ENCODE measurements at regions not wholly inside any gene's neighbourhood (a gene's known extent, or its start where the extent isn't known, plus 50 kb on each side); places are given as distances from the start of the nearest gene placed in this dataset.
"Not testable (repeated sequence)": the region's sequence is repeated elsewhere in the genome, so short reads cannot be mapped to it uniquely, and the experiment has no call there.

- Histone ChIP-seq H3K27ac (ENCODE audit: low read depth, low read length) (no peak overlapping the region), H3K9ac (ENCODE audit: low read depth, low read length) (no peak overlapping the region), H3K9me3 (ENCODE audit: insufficient read depth, low read depth, low read length) (no peaks in the 10 kb centered on the region), H3K4me1 (ENCODE audit: insufficient read depth, low read length) (no peaks in the 10 kb centered on the region), H3K27me3 (ENCODE audit: insufficient read depth, low read length) (no peaks in the 10 kb centered on the region), H3K36me3 (ENCODE audit: insufficient read depth, low read length) (no peaks in the 10 kb centered on the region), H3K4me3 (ENCODE audit: low read length) (no peak overlapping the region)
- WGBS = 93% methylated on average over 4 of the region's 4 CpGs
Measured at GRCh38 chr7:69076566-69076965, 521.7 kb upstream of the AUTS2 start.

- no peaks in the 10 kb centered on the region for H3K36me3 ChIP-seq (ENCODE audit: insufficient read depth, low read length)
- H3K4me1 ChIP-seq (ENCODE audit: insufficient read depth, low read length) = no peaks in the 10 kb centered on the region
- H3K4me3 ChIP-seq (ENCODE audit: low read length) = no peak overlapping the region
- WGBS = 84% methylated on average over 9 of the region's 9 CpGs
- H3K27me3 ChIP-seq (ENCODE audit: insufficient read depth, low read length) = no peaks in the 10 kb centered on the region
- no peak overlapping the region for H3K27ac ChIP-seq (ENCODE audit: low read depth, low read length)
- H3K9ac ChIP-seq (ENCODE audit: low read depth, low read length) = no peak overlapping the region
- H3K9me3 ChIP-seq (ENCODE audit: insufficient read depth, low read depth, low read length) = no peaks in the 10 kb centered on the region
Measured at GRCh38 chr7:69078997-69079769, 519.1 kb upstream of the AUTS2 start.

DNA sequence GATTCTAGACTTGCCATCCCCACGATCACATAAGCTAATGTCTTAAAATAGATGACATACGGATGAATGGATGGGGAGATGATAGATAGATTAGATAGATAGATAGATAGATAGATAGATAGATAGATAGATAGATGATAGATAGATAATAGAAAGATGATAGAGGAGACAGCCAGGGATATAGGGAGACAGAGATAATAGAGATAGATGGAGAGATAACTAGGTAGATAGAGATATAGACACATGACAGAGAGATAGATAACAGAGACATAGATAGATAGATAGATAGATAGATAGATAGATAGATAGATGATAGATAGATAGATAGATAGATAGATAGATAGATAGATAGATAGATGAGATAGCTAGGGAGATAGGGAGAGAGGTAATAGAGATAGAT, 511.0 kb upstream of the AUTS2 start:
- not testable (repeated sequence) for H3K4me1 ChIP-seq (ENCODE audit: insufficient read depth, low read length); H3K27ac ChIP-seq (ENCODE audit: low read depth, low read length); H3K9me3 ChIP-seq (ENCODE audit: insufficient read depth, low read depth, low read length); H3K36me3 ChIP-seq (ENCODE audit: insufficient read depth, low read length); H3K4me3 ChIP-seq (ENCODE audit: low read length); H3K9ac ChIP-seq (ENCODE audit: low read depth, low read length); H3K27me3 ChIP-seq (ENCODE audit: insufficient read depth, low read length)
- WGBS = 94% methylated on average over 2 of the region's 2 CpGs

DNA sequence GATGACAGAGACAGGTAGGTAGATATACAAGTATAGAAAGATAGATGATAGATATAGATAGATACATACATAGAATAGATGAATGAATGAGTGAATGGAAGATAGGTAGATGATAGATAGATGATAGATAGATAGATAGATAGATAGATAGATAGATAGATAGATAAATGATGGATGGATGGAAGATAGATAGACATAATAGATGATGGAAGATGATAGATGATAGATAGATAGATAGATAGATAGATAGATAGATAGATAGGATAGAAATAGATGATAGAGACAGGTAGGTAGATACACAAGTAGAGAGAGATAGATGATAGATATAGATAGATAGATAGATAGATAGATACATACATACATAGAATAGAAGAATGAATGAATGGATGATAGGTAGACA, 510.1 kb upstream of the AUTS2 start:
- Histone ChIP-seq H3K36me3 (ENCODE audit: insufficient read depth, low read length) (no peaks in the 10 kb centered on the region), H3K9ac (ENCODE audit: low read depth, low read length) (no peak overlapping the region), H3K4me1 (ENCODE audit: insufficient read depth, low read length) (no peaks in the 10 kb centered on the region), H3K27ac (ENCODE audit: low read depth, low read length) (no peak overlapping the region), H3K9me3 (ENCODE audit: insufficient read depth, low read depth, low read length) (peaks cover 5% of the 10 kb centered on the region), H3K27me3 (ENCODE audit: insufficient read depth, low read length) (no peaks in the 10 kb centered on the region), H3K4me3 (ENCODE audit: low read length) (no peak overlapping the region)

DNA sequence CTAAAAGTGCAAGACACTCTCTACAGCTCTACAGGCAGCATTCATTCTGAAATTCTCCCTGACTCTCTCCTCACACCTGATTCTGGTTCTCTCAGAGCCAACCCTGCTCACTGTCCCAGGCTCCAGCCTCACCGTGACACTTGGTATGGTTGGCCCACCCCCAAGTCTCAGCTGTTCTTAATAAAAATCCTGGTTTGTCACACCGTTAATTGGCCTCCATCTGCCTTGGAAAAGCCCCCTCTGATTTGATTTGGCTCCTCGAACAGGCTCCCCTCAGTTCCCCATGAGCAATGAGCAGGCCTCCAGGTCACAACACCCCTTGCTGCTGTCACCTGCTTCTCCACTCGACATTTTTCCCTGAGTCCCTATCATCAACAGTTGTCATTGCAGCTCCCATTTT, 507.3 kb upstream of the AUTS2 start:
- Histone ChIP-seq H3K9me3 (ENCODE audit: insufficient read depth, low read depth, low read length) (peaks cover 19% of the 10 kb centered on the region), H3K4me3 (ENCODE audit: low read length) (no peak overlapping the region), H3K27ac (ENCODE audit: low read depth, low read length) (no peak overlapping the region), H3K27me3 (ENCODE audit: insufficient read depth, low read length) (no peaks in the 10 kb centered on the region), H3K36me3 (ENCODE audit: insufficient read depth, low read length) (no peaks in the 10 kb centered on the region), H3K4me1 (ENCODE audit: insufficient read depth, low read length) (no peaks in the 10 kb centered on the region), H3K9ac (ENCODE audit: low read depth, low read length) (no peak overlapping the region)
- 87% methylated on average over 4 of the region's 4 CpGs for WGBS

DNA sequence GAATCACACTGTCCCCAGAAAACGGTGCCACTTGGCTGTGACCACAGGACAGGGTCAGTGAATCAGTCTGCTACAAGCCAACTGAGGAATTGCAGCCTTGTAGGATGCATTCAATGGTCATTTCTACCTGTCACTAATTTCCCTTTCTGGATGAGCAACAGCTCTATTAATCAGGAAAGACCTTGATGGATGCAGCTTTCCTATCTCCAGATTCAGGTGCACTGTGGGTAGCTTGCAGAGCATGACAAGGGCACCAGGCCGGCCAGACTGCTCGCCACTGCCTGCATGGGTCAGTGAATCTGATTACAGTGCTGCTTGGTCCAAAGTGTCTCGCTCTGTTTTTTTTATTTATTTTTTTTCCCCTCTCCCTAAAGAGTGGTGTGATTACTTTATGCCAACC, 506.8 kb upstream of the AUTS2 start:
- Histone ChIP-seq H3K27me3 (ENCODE audit: insufficient read depth, low read length) (no peaks in the 10 kb centered on the region), H3K4me3 (ENCODE audit: low read length) (no peak overlapping the region), H3K9ac (ENCODE audit: low read depth, low read length) (no peak overlapping the region), H3K4me1 (ENCODE audit: insufficient read depth, low read length) (no peaks in the 10 kb centered on the region), H3K9me3 (ENCODE audit: insufficient read depth, low read depth, low read length) (peaks cover 19% of the 10 kb centered on the region), H3K36me3 (ENCODE audit: insufficient read depth, low read length) (no peaks in the 10 kb centered on the region), H3K27ac (ENCODE audit: low read depth, low read length) (no peak overlapping the region)
- 93% methylated on average over 4 of the region's 4 CpGs for WGBS

DNA sequence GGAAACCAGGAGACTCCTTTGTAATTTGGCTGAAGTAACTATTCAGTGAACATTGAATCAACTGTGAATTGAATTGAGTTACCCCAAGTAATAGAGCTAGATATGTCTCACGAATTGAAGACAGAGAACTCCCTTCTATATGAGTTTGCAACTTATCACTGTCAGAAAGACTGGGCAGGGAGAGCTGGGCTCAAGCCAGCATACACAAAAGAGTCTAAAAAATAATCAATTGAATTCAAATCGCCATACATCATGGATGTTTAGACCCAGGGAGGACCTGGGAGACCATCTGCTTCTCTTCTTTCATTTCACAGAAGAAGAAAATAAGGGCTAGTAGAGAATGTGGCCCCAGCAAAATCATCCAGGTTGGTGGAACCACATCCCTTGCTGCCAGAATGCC, 503.1 kb upstream of the AUTS2 start:
- H3K36me3 ChIP-seq (ENCODE audit: insufficient read depth, low read length) = no peaks in the 10 kb centered on the region
- H3K9ac ChIP-seq (ENCODE audit: low read depth, low read length) = no peak overlapping the region
- no peak overlapping the region for H3K4me3 ChIP-seq (ENCODE audit: low read length)
- WGBS = 88% methylated on average over 2 of the region's 2 CpGs
- H3K9me3 ChIP-seq (ENCODE audit: insufficient read depth, low read depth, low read length) = peaks cover 19% of the 10 kb centered on the region
- no peaks in the 10 kb centered on the region; the same call in 1 of the 2 replicates for H3K4me1 ChIP-seq (ENCODE audit: insufficient read depth, low read length)
- no peak overlapping the region for H3K27ac ChIP-seq (ENCODE audit: low read depth, low read length)
- H3K27me3 ChIP-seq (ENCODE audit: insufficient read depth, low read length) = no peaks in the 10 kb centered on the region

GRCh38 chr7:69095649-69096048, 502.6 kb upstream of the AUTS2 start:
- Histone ChIP-seq H3K27ac (ENCODE audit: low read depth, low read length) (no peak overlapping the region), H3K9ac (ENCODE audit: low read depth, low read length) (no peak overlapping the region), H3K36me3 (ENCODE audit: insufficient read depth, low read length) (no peaks in the 10 kb centered on the region), H3K4me1 (ENCODE audit: insufficient read depth, low read length) (no peaks in the 10 kb centered on the region; the same call in 1 of the 2 replicates), H3K27me3 (ENCODE audit: insufficient read depth, low read length) (no peaks in the 10 kb centered on the region), H3K9me3 (ENCODE audit: insufficient read depth, low read depth, low read length) (peaks cover 19% of the 10 kb centered on the region), H3K4me3 (ENCODE audit: low read length) (no peak overlapping the region)
- 93% methylated on average over 4 of the region's 4 CpGs for WGBS

- H3K27ac ChIP-seq (ENCODE audit: low read depth, low read length) = peak overlapping the region; percentile 52; the same call in 1 of the 2 replicates
- no peak overlapping the region for H3K4me3 ChIP-seq (ENCODE audit: low read length)
- H3K27me3 ChIP-seq (ENCODE audit: insufficient read depth, low read length) = no peaks in the 10 kb centered on the region
- 7% methylated on average over 3 of the region's 3 CpGs for WGBS
- H3K9ac ChIP-seq (ENCODE audit: low read depth, low read length) = no peak overlapping the region
- no peaks in the 10 kb centered on the region for H3K36me3 ChIP-seq (ENCODE audit: insufficient read depth, low read length)
- no peaks in the 10 kb centered on the region for H3K9me3 ChIP-seq (ENCODE audit: insufficient read depth, low read depth, low read length)
- H3K4me1 ChIP-seq (ENCODE audit: insufficient read depth, low read length) = peaks cover 41% of the 10 kb centered on the region
Measured at GRCh38 chr7:69104023-69104422, 494.3 kb upstream of the AUTS2 start.

DNA sequence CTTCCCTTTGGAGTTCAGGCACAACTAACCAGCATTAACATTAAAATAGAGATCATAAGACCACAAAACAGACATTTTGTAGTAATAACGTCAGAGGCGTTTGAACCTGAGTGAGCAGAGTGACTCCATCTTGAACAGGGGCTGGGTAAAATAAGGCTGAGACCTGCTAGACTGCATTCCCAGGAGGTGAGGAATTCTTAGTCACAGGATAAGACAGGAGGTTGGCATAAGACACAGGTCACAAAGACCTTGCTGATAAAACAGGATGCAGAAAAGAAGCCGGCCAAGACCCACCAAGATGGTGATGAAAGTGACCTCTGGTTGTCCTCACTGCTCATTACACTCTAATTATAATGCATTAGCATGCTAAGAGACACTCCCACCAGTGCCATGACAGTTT, 493.2 kb upstream of the AUTS2 start:
- Histone ChIP-seq H3K9ac (ENCODE audit: low read depth, low read length) (peak overlapping the region; percentile 17; the same call in 1 of the 2 replicates), H3K36me3 (ENCODE audit: insufficient read depth, low read length) (no peaks in the 10 kb centered on the region), H3K9me3 (ENCODE audit: insufficient read depth, low read depth, low read length) (no peaks in the 10 kb centered on the region), H3K4me3 (ENCODE audit: low read length) (no peak overlapping the region), H3K4me1 (ENCODE audit: insufficient read depth, low read length) (peaks cover 49% of the 10 kb centered on the region), H3K27me3 (ENCODE audit: insufficient read depth, low read length) (no peaks in the 10 kb centered on the region), H3K27ac (ENCODE audit: low read depth, low read length) (peak overlapping the region; percentile 48)
- 70% methylated on average over 3 of the region's 3 CpGs for WGBS

DNA sequence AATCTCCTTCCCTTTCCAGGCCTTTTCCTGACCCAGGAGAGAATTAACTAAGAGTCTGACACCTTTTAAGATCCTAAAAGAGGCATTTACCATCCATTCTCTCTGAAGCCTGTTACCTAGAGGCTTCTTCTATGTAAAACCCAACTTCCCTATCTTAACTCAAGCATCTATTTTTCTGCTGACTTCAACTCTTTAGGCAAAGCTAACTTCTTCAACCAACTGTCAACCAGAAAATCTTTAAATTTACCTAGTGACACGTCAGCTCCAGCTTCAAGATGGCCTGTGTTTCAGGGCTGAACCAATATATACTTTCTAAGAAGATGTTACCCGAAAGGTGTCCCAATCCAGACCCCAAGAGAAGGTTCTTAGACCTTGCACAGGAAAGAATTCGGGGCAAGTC, 492.3 kb upstream of the AUTS2 start:
- Histone ChIP-seq H3K4me3 (ENCODE audit: low read length) (no peak overlapping the region), H3K4me1 (ENCODE audit: insufficient read depth, low read length) (peaks cover 49% of the 10 kb centered on the region), H3K27ac (ENCODE audit: low read depth, low read length) (no peak overlapping the region), H3K27me3 (ENCODE audit: insufficient read depth, low read length) (no peaks in the 10 kb centered on the region), H3K36me3 (ENCODE audit: insufficient read depth, low read length) (no peaks in the 10 kb centered on the region), H3K9me3 (ENCODE audit: insufficient read depth, low read depth, low read length) (no peaks in the 10 kb centered on the region), H3K9ac (ENCODE audit: low read depth, low read length) (no peak overlapping the region)
- 94% methylated on average over 3 of the region's 3 CpGs for WGBS

GRCh38 chr7:69106449-69106848, 491.8 kb upstream of the AUTS2 start:
- not testable (repeated sequence) for H3K4me3 ChIP-seq (ENCODE audit: low read length); H3K27ac ChIP-seq (ENCODE audit: low read depth, low read length); H3K9ac ChIP-seq (ENCODE audit: low read depth, low read length); H3K27me3 ChIP-seq (ENCODE audit: insufficient read depth, low read length); H3K9me3 ChIP-seq (ENCODE audit: insufficient read depth, low read depth, low read length); H3K36me3 ChIP-seq (ENCODE audit: insufficient read depth, low read length)
- WGBS = 94% methylated on average over 6 of the region's 7 CpGs
- peaks cover 49% of the 10 kb centered on the region for H3K4me1 ChIP-seq (ENCODE audit: insufficient read depth, low read length)
